ENCODE measurements at regions not wholly inside any gene's neighbourhood (a gene's known extent, or its start where the extent isn't known, plus 50 kb on each side); places are given as distances from the start of the nearest gene placed in this dataset.
A peak's percentile ranks its signal among the peaks of the same experiment; 100 is the strongest.

GRCh38 chr7:82678716-82679115 lies 235.1 kb upstream of the CACNA2D1 start:
- Histone ChIP-seq H3K27ac (ENCODE audit: low read depth, low read length) (no peak overlapping the region), H3K4me2 (ENCODE audit: low read length) (no peak overlapping the region), H2BK5ac (ENCODE audit: low read depth, low read length, poor library complexity) (no peak overlapping the region), H4K91ac (ENCODE audit: low read depth, low read length) (no peak overlapping the region), H2AK5ac (ENCODE audit: low read length) (no peak overlapping the region), H3K4me1 (ENCODE audit: control insufficient read depth in 1 of 2, insufficient read depth in 2 of 2, low read length in 2 of 2) (no peaks in the 10 kb centered on the region), H3K79me2 (ENCODE audit: control insufficient read depth, insufficient read depth, low read length, poor library complexity) (no peaks in the 10 kb centered on the region), H2BK120ac (ENCODE audit: insufficient read depth, low read length, poor library complexity) (no peak overlapping the region), H3K9ac (ENCODE audit: low read length) (no peak overlapping the region), H3K9me3 (ENCODE audit: insufficient read depth, low read depth, low read length) (no peaks in the 10 kb centered on the region), H2AFZ (ENCODE audit: insufficient read depth, low read length, poor library complexity) (no peak overlapping the region), H3K79me1 (ENCODE audit: low read length) (no peaks in the 10 kb centered on the region), H3K18ac (ENCODE audit: low read length) (no peak overlapping the region), H3K14ac (ENCODE audit: low read length) (no peak overlapping the region), H3K36me3 (ENCODE audit: control insufficient read depth in 1 of 2, insufficient read depth in 2 of 2, low read length in 2 of 2) (no peaks in the 10 kb centered on the region), H4K12ac (ENCODE audit: low read depth, low read length) (no peak overlapping the region), H4K8ac (ENCODE audit: low read depth, low read length) (no peak overlapping the region), H2BK12ac (ENCODE audit: low read length) (no peak overlapping the region), H3K23ac (ENCODE audit: low read length) (no peak overlapping the region), H3K4ac (ENCODE audit: low read depth, low read length) (no peak overlapping the region), H3K27me3 (ENCODE audit: insufficient read depth, low read length) (no peaks in the 10 kb centered on the region), H3K4me3 (ENCODE audit: low read depth, low read length) (no peak overlapping the region)
- DNase-seq, result no peak
- no CpG with 5 or more reads among the region's 2 CpGs for WGBS (ENCODE audit: extremely low coverage, insufficient coverage, insufficient read length)

GRCh38 chr7:82678259-82678658 lies 234.7 kb upstream of the CACNA2D1 start:
- Histone ChIP-seq H4K91ac (ENCODE audit: low read depth, low read length) (no peak overlapping the region), H3K9me3 (ENCODE audit: insufficient read depth, low read depth, low read length) (no peaks in the 10 kb centered on the region), H2AFZ (ENCODE audit: insufficient read depth, low read length, poor library complexity) (no peak overlapping the region), H2AK5ac (ENCODE audit: low read length) (no peak overlapping the region), H3K27me3 (ENCODE audit: insufficient read depth, low read length) (no peaks in the 10 kb centered on the region), H3K4me1 (ENCODE audit: control insufficient read depth in 1 of 2, insufficient read depth in 2 of 2, low read length in 2 of 2) (no peaks in the 10 kb centered on the region), H2BK120ac (ENCODE audit: insufficient read depth, low read length, poor library complexity) (no peak overlapping the region), H3K4me2 (ENCODE audit: low read length) (no peak overlapping the region), H3K4me3 (ENCODE audit: low read depth, low read length) (no peak overlapping the region), H3K23ac (ENCODE audit: low read length) (no peak overlapping the region), H3K36me3 (ENCODE audit: control insufficient read depth in 1 of 2, insufficient read depth in 2 of 2, low read length in 2 of 2) (no peaks in the 10 kb centered on the region), H3K4ac (ENCODE audit: low read depth, low read length) (no peak overlapping the region), H3K27ac (ENCODE audit: low read depth, low read length) (no peak overlapping the region), H2BK5ac (ENCODE audit: low read depth, low read length, poor library complexity) (no peak overlapping the region), H3K79me1 (ENCODE audit: low read length) (no peaks in the 10 kb centered on the region), H3K79me2 (ENCODE audit: control insufficient read depth, insufficient read depth, low read length, poor library complexity) (no peaks in the 10 kb centered on the region), H3K14ac (ENCODE audit: low read length) (no peak overlapping the region), H4K12ac (ENCODE audit: low read depth, low read length) (no peak overlapping the region), H2BK12ac (ENCODE audit: low read length) (no peak overlapping the region), H4K8ac (ENCODE audit: low read depth, low read length) (no peak overlapping the region), H3K18ac (ENCODE audit: low read length) (no peak overlapping the region), H3K9ac (ENCODE audit: low read length) (no peak overlapping the region)
- no CpG with 5 or more reads among the region's 6 CpGs for WGBS (ENCODE audit: extremely low coverage, insufficient coverage, insufficient read length)
- no peak for DNase-seq

- H3K23ac ChIP-seq (ENCODE audit: low read length), result no peak overlapping the region
- no peaks in the 10 kb centered on the region for H3K27me3 ChIP-seq (ENCODE audit: insufficient read depth, low read length)
- no peak overlapping the region for H2BK5ac ChIP-seq (ENCODE audit: low read depth, low read length, poor library complexity)
- no peaks in the 10 kb centered on the region for H3K79me2 ChIP-seq (ENCODE audit: control insufficient read depth, insufficient read depth, low read length, poor library complexity)
- H3K27ac ChIP-seq (ENCODE audit: low read depth, low read length), result no peak overlapping the region
- no peak overlapping the region for H4K12ac ChIP-seq (ENCODE audit: low read depth, low read length)
- no peaks in the 10 kb centered on the region for H3K9me3 ChIP-seq (ENCODE audit: insufficient read depth, low read depth, low read length)
- H3K79me1 ChIP-seq (ENCODE audit: low read length), result no peaks in the 10 kb centered on the region
- no peak overlapping the region for H2AFZ ChIP-seq (ENCODE audit: insufficient read depth, low read length, poor library complexity)
- no peak overlapping the region for H3K18ac ChIP-seq (ENCODE audit: low read length)
- no peak overlapping the region for H2BK12ac ChIP-seq (ENCODE audit: low read length)
- no peak overlapping the region for H3K4me2 ChIP-seq (ENCODE audit: low read length)
- WGBS (ENCODE audit: extremely low coverage, insufficient coverage, insufficient read length), result no CpG with 5 or more reads among the region's 2 CpGs
- H3K36me3 ChIP-seq (ENCODE audit: control insufficient read depth in 1 of 2, insufficient read depth in 2 of 2, low read length in 2 of 2), result no peaks in the 10 kb centered on the region
- no peak overlapping the region for H4K8ac ChIP-seq (ENCODE audit: low read depth, low read length)
- no peak overlapping the region for H3K4ac ChIP-seq (ENCODE audit: low read depth, low read length)
- H2AK5ac ChIP-seq (ENCODE audit: low read length), result no peak overlapping the region
- no peaks in the 10 kb centered on the region for H3K4me1 ChIP-seq (ENCODE audit: control insufficient read depth in 1 of 2, insufficient read depth in 2 of 2, low read length in 2 of 2)
- DNase-seq, result no peak
- H3K9ac ChIP-seq (ENCODE audit: low read length), result no peak overlapping the region
- H3K14ac ChIP-seq (ENCODE audit: low read length), result no peak overlapping the region
- no peak overlapping the region for H2BK120ac ChIP-seq (ENCODE audit: insufficient read depth, low read length, poor library complexity)
- no peak overlapping the region for H3K4me3 ChIP-seq (ENCODE audit: low read depth, low read length)
- no peak overlapping the region for H4K91ac ChIP-seq (ENCODE audit: low read depth, low read length)
Measured at GRCh38 chr7:82677493-82677892, 233.9 kb upstream of the CACNA2D1 start.

DNA sequence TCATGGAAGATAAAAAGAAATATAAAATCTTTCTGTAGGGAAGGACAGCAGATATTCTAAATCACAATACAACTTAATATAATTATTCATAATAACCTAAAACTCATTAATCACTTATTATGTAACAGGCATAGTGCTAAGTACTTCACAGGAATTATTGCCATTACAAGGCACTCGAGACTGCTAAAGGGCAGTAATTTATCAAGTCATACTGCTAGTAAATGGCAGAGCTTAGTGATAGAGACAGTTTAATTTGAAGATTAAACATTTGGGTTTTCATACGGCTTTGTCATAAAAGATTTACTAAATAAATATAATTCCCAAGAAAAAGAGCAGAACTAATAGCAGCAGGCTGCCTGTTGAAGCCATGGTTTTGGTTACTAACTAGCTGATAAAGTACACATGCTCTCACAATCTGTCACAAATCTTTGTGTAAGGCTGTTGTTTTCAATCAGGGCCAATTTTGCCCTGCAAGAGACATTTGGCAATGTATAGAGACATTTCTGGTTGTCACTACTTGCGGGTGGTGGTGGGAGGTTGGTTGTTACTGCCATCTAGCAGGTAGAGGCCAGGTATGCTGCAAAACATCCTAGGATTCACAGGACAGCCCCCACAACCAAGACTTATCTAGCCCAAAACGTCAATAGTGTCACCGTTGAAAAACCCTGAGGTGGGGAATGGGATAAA lies 233.3 kb upstream of the CACNA2D1 start:
- Histone ChIP-seq H3K14ac (ENCODE audit: low read length) (no peak overlapping the region), H3K9ac (ENCODE audit: low read length) (peak overlapping the region; percentile 8), H3K27me3 (ENCODE audit: insufficient read depth, low read length) (no peaks in the 10 kb centered on the region), H3K4me2 (ENCODE audit: low read length) (no peak overlapping the region), H2BK12ac (ENCODE audit: low read length) (no peak overlapping the region), H4K8ac (ENCODE audit: low read depth, low read length) (no peak overlapping the region), H2BK5ac (ENCODE audit: low read depth, low read length, poor library complexity) (no peak overlapping the region), H3K23ac (ENCODE audit: low read length) (no peak overlapping the region), H3K36me3 (ENCODE audit: control insufficient read depth in 1 of 2, insufficient read depth in 2 of 2, low read length in 2 of 2) (no peaks in the 10 kb centered on the region), H3K18ac (ENCODE audit: low read length) (no peak overlapping the region), H2BK120ac (ENCODE audit: insufficient read depth, low read length, poor library complexity) (no peak overlapping the region), H3K27ac (ENCODE audit: low read depth, low read length) (no peak overlapping the region), H3K79me1 (ENCODE audit: low read length) (no peaks in the 10 kb centered on the region), H2AK5ac (ENCODE audit: low read length) (no peak overlapping the region), H2AFZ (ENCODE audit: insufficient read depth, low read length, poor library complexity) (no peak overlapping the region), H3K4me3 (ENCODE audit: low read depth, low read length) (no peak overlapping the region), H3K9me3 (ENCODE audit: insufficient read depth, low read depth, low read length) (no peaks in the 10 kb centered on the region), H3K4me1 (ENCODE audit: control insufficient read depth in 1 of 2, insufficient read depth in 2 of 2, low read length in 2 of 2) (no peaks in the 10 kb centered on the region), H4K91ac (ENCODE audit: low read depth, low read length) (no peak overlapping the region), H3K4ac (ENCODE audit: low read depth, low read length) (no peak overlapping the region), H3K79me2 (ENCODE audit: control insufficient read depth, insufficient read depth, low read length, poor library complexity) (no peaks in the 10 kb centered on the region), H4K12ac (ENCODE audit: low read depth, low read length) (no peak overlapping the region)
- DNase-seq, result no peak
- WGBS (ENCODE audit: extremely low coverage, insufficient coverage, insufficient read length), result no CpG with 5 or more reads among the region's 5 CpGs
